HUES64 (cell line): ENCODE measurements at regions not wholly inside any gene's neighbourhood (a gene's known extent, or its start where the extent isn't known, plus 50 kb on each side); places are given as distances from the start of the nearest gene placed in this dataset.
"Not testable (repeated sequence)": the region's sequence is repeated elsewhere in the genome, so short reads cannot be mapped to it uniquely, and the experiment has no call there.

Experiments used
- H3K27ac ChIP-seq: 2 replicates; pipeline ENCODE4 v1.7.0; 2013; ENCODE audit warnings: low read depth, low read length, inconsistent platforms
- H3K27me3 ChIP-seq: 2 replicates; pipeline ENCODE4 v1.6.1; 2013; ENCODE audit warnings: mild to moderate bottlenecking, low read length; ENCODE audit not compliant: insufficient read depth
- H3K36me3 ChIP-seq: 2 replicates; pipeline ENCODE4 v1.6.1; 2013; ENCODE audit warnings: mild to moderate bottlenecking, low read length; ENCODE audit not compliant: insufficient read depth
- H3K4me1 ChIP-seq: 2 replicates; pipeline ENCODE4 v1.6.1; 2013; ENCODE audit warnings: mild to moderate bottlenecking, low read length, moderate library complexity; ENCODE audit not compliant: insufficient read depth
- H3K4me3 ChIP-seq: 2 replicates; pipeline ENCODE4 v1.5.1; 2013; ENCODE audit warnings: mild to moderate bottlenecking, low read length, moderate library complexity
- H3K9ac ChIP-seq: 2 replicates; pipeline ENCODE4 v1.6.1; 2013; ENCODE audit warnings: mild to moderate bottlenecking, low read depth, low read length
- H3K9me3 ChIP-seq: 2 replicates; pipeline ENCODE4 v1.6.1; 2013; ENCODE audit warnings: low read depth, low read length; ENCODE audit not compliant: insufficient read depth
- WGBS: fragments of 150-250, 120-280 bp; methylation state at CpG from one replicate; pipeline ENCODE4 v1.1.7; 2013; ENCODE audit warnings: missing lambda C conversion rate; 5-methylcytosine and 5-hydroxymethylcytosine counted together

DNA sequence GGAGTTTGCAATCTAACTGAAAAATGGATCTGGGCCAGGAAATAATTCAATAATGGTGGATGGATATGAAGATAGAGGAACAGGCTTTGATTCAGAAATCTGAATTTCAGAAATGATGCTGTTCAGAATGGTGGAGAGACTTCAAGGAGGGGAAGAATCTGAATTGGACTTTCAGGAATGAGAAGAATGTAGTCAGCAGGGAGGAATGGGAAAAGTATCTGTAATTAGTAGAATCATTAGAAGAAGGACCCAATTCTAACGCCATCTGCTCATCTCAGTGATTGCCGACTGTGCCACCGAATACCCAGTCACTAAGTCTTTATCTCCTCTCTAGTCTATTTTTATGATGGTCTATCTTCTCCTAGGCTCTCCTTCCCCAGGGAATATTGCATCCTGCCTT is 363.2 kb downstream of the GALC start:
- Histone ChIP-seq H3K27ac (no peak overlapping the region), H3K9ac (no peak overlapping the region), H3K4me3 (no peak overlapping the region), H3K27me3 (no peaks in the 10 kb centered on the region), H3K4me1 (peaks cover 28% of the 10 kb centered on the region; the same call in 1 of the 2 replicates), H3K9me3 (no peaks in the 10 kb centered on the region), H3K36me3 (no peaks in the 10 kb centered on the region)
- 93% methylated on average over 3 of the region's 3 CpGs for WGBS

DNA sequence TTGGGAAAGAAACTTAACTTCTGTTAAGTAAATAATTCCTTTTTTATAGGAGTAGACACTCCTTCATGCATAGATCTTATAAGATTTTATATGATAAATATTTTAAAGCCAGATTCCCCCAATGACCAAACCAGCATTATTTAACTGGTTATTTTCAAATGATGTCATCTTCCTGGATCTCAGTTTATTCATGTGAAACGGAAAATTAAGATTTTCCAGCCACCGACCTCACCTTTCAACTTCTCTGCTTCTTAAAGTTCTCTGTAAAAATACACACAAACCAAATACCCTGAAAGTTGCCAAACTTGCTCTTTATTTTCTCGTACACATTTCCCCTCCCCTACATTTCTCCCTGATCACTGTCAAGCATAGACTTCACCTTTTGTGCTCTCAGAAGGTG is 364.2 kb downstream of the GALC start:
- H3K9me3 ChIP-seq: no peaks in the 10 kb centered on the region
- no peaks in the 10 kb centered on the region for H3K36me3 ChIP-seq
- no peaks in the 10 kb centered on the region for H3K27me3 ChIP-seq
- no peak overlapping the region for H3K9ac ChIP-seq
- no peak overlapping the region for H3K27ac ChIP-seq
- H3K4me1 ChIP-seq: peaks cover 28% of the 10 kb centered on the region; the same call in 1 of the 2 replicates
- no peak overlapping the region for H3K4me3 ChIP-seq
- 92% methylated on average over 3 of the region's 3 CpGs for WGBS

DNA sequence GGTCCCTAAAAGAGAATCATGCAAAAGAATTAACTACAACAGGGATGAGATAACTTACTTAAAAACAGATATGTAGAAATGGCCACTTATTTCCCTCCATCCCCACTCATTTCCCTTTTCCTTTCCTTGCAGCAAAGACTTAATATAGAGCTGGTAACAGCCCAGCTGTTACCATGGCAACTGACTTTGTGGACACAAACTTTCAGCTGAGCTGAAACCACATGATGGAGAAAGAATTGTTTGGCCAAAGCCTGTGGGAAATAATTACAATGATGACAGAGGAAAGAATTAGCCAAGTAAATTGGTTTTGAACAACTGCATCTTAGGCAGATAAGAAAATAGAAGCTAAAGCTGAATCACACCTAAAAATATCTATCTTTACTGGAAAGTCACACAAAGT is 364.9 kb downstream of the GALC start:
- Histone ChIP-seq H3K36me3 (no peaks in the 10 kb centered on the region), H3K4me1 (peaks cover 28% of the 10 kb centered on the region; the same call in 1 of the 2 replicates), H3K9me3 (peaks cover 2% of the 10 kb centered on the region; the same call in 1 of the 2 replicates), H3K9ac (no peak overlapping the region), H3K27ac (no peak overlapping the region), H3K4me3 (no peak overlapping the region), H3K27me3 (no peaks in the 10 kb centered on the region)

DNA sequence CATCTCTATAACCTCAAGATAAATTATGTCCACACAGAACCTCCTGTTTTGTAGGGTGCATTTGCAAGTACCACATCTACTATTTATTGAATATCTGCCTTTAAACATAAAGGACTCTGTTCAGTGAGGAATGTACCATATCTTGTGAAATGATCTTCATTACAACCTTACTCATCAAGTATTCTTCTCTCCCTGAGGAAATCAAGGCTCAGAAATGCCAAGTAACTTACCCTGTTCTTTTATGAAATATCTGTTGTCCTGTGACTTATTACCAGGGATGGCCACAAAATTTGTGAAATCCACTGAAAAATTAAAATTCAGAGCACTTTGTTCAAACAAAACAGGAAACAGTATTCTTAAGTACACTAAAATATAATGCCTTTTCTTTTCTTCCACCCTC is 366.7 kb downstream of the GALC start:
- H3K9ac ChIP-seq: no peak overlapping the region
- no peaks in the 10 kb centered on the region for H3K27me3 ChIP-seq
- peaks cover 25% of the 10 kb centered on the region; the same call in 1 of the 2 replicates for H3K4me1 ChIP-seq
- no peak overlapping the region for H3K27ac ChIP-seq
- no peak overlapping the region for H3K4me3 ChIP-seq
- no peaks in the 10 kb centered on the region for H3K36me3 ChIP-seq
- H3K9me3 ChIP-seq: peaks cover 20% of the 10 kb centered on the region

DNA sequence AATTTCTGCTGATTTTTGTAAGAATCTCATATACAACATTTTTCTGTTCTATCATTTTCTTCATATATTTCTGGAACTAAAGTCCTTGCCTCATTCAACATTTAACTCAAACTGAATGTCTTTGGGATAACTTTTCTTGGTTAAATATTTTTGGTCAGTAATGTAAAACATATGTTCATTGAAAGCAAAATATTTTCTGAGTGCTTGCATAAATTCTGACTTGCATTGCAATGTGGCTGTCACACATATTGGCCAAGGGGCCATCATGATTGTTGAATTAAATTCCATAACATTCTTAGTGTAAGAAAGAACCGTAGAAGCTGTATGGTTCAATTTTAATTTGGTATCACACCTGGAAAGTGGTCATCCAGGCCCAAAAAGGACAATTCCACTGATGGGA is 369.4 kb downstream of the GALC start:
- Histone ChIP-seq H3K9me3 (peaks cover 31% of the 10 kb centered on the region), H3K36me3 (no peaks in the 10 kb centered on the region), H3K9ac (no peak overlapping the region), H3K27me3 (no peaks in the 10 kb centered on the region), H3K4me3 (no peak overlapping the region), H3K27ac (no peak overlapping the region), H3K4me1 (peaks cover 3% of the 10 kb centered on the region; the same call in 1 of the 2 replicates)
- WGBS: 91% methylated on average over 1 of the region's 1 CpG

DNA sequence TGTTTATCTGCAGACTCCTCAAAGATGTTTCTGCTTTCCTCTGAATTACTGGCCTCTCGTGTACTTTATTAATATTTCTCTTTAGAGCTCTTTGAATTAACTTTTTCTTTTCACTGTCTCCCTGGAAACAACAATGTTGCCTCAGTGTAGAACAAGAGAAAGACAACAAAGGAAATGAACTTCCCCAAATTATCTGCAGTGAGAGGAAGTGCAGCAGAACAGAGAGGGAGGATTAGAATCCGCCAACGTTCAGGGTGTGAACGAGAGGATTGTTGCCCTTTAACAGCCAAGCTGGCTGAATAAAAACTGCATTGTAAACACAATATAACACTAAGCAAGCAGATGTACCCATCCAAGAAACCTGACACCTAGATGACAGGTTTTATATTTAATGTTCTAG is 375.9 kb downstream of the GALC start:
- WGBS: 96% methylated on average over 4 of the region's 4 CpGs
- no peak overlapping the region for H3K27ac ChIP-seq
- no peak overlapping the region for H3K4me3 ChIP-seq
- no peaks in the 10 kb centered on the region for H3K4me1 ChIP-seq
- no peak overlapping the region for H3K9ac ChIP-seq
- no peaks in the 10 kb centered on the region for H3K36me3 ChIP-seq
- H3K9me3 ChIP-seq: peaks cover 19% of the 10 kb centered on the region
- no peaks in the 10 kb centered on the region for H3K27me3 ChIP-seq

DNA sequence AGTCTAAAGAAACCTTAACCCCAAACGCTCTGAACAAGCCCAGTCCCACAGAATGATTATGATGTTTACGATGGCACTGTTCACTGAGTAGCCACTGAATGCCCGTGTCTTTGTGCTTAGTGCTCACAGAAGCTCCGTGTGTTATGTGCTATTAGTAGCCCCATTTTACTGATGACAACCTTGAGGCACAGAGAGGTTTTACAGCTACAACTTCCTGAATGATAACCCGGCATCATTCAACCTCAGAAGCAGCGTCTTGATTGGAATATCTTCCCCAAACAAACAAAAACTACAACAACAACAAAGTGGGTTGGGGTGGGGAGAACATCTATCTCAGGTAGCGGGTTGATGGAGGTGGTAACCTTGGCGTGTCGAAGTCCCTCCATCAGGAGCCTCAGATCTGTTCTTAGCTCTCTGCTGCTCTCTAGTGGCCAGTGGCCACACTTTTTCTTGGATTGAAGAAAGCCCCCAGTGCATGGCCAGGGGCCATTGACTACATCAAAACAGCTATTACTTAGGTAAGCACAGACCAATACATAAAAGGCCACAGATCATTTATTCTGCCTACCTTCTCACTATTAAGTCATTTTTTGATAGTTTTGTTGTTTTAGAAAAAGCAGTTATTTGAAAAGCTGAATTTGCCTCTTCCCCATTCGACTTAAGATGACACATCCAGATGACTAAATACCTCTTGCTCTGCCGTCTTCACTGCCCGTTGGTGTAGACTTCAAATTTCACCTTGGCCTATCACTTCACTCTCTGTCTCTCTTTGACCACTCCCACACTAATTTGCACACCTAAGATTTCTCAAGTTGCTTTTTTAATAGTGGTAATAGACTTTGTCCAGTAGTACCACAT is 376.9 kb downstream of the GALC start:
- peaks cover 9% of the 10 kb centered on the region for H3K9me3 ChIP-seq
- H3K4me1 ChIP-seq: no peaks in the 10 kb centered on the region
- H3K27ac ChIP-seq: no peak overlapping the region
- no peak overlapping the region for H3K9ac ChIP-seq
- H3K4me3 ChIP-seq: no peak overlapping the region
- 72% methylated on average over 11 of the region's 12 CpGs for WGBS
- no peaks in the 10 kb centered on the region for H3K36me3 ChIP-seq
- no peaks in the 10 kb centered on the region for H3K27me3 ChIP-seq

DNA sequence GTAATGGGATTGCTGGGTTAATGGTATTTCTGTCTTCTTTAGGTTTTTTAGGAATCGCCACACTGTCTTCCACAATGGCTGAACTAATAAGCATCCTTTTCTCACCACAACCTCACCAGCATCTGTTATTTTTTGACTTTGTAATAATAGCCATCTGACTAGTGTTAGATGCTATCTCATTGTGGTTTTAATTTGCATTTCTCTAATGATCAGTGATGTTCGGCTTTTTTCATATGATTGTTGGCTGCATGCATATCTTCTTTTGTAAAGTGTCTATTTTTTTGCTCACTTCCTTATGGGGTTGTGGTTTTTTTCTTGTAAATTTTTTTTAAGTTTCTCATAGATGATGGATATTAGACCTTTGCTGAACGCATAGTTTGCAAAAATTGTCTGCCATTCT is 377.9 kb downstream of the GALC start:
- H3K4me1 ChIP-seq: no peaks in the 10 kb centered on the region
- H3K9ac ChIP-seq: no peak overlapping the region
- H3K27ac ChIP-seq: no peak overlapping the region
- WGBS: 94% methylated on average over 2 of the region's 3 CpGs
- no peak overlapping the region for H3K4me3 ChIP-seq
- no peaks in the 10 kb centered on the region for H3K36me3 ChIP-seq
- no peaks in the 10 kb centered on the region for H3K27me3 ChIP-seq
- H3K9me3 ChIP-seq: peaks cover 3% of the 10 kb centered on the region; the same call in 1 of the 2 replicates

DNA sequence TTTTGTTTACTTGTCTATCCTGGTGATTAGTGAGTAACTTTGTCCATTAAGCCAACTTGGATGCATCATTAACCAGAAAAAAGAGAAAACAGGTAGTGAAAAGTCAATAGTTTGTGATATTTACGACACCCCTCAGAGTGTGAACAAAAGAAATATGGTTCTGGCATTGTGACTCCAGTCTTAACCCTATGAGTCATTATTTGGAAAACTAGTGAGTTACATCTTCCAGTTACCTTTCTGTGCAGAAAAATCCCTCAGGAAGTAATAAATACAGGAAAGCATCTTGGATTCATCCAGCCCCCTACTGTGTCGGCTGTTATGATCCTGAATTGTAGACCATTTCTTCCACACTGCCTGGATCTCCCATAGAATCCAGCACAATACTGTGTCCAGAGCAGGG is 379.1 kb downstream of the GALC start:
- Histone ChIP-seq H3K4me3 (no peak overlapping the region), H3K27me3 (no peaks in the 10 kb centered on the region), H3K9ac (no peak overlapping the region), H3K4me1 (no peaks in the 10 kb centered on the region), H3K36me3 (no peaks in the 10 kb centered on the region), H3K27ac (no peak overlapping the region), H3K9me3 (peaks cover 2% of the 10 kb centered on the region)
- WGBS: 95% methylated on average over 2 of the region's 2 CpGs

DNA sequence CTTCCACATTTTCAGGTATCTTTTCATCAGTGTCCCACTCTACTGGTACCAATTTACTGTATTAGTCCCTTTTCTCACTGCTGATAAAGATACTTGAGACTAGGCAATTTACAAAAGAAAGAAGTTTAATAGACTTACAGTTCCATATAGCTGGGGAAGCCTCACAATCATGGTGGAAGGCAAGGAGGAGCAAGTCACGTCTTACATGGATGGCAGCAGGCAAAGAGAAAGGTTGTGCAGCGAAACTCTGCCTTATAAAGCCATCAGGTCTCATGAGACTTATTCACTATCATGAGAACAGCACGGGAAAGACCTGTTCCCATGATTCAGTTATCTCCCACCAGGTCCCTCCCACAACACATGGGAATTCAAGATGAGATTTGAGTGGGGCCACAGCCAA is 385.9 kb downstream of the GALC start:
- not testable (repeated sequence) for H3K4me3 ChIP-seq, H3K27ac ChIP-seq, H3K4me1 ChIP-seq, H3K36me3 ChIP-seq, H3K9ac ChIP-seq, H3K27me3 ChIP-seq
- H3K9me3 ChIP-seq: peaks cover 36% of the 10 kb centered on the region
- WGBS: 90% methylated on average over 3 of the region's 3 CpGs

DNA sequence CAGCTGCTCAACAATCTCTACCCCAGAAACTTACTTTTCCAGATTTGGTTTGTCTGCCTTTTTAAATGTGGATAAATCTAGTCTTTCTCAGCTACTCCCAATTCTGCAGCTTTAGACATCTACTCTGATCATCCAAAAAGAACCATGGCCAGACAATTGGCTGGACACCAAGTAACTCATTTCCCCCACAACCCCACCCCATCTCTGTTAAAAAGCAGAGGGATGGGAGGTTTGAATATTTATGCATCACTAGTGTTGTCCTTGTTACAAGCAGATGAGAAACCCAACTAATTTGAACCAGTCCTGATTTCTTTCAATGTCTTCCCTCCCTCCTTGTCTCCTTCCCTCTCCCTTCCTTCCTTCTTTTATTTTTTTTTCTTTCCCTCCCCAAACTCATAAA is 391.9 kb downstream of the GALC start:
- Histone ChIP-seq H3K27ac (no peak overlapping the region), H3K27me3 (no peaks in the 10 kb centered on the region), H3K9me3 (peaks cover 30% of the 10 kb centered on the region), H3K4me1 (no peaks in the 10 kb centered on the region), H3K9ac (no peak overlapping the region), H3K36me3 (no peaks in the 10 kb centered on the region), H3K4me3 (no peak overlapping the region)

DNA sequence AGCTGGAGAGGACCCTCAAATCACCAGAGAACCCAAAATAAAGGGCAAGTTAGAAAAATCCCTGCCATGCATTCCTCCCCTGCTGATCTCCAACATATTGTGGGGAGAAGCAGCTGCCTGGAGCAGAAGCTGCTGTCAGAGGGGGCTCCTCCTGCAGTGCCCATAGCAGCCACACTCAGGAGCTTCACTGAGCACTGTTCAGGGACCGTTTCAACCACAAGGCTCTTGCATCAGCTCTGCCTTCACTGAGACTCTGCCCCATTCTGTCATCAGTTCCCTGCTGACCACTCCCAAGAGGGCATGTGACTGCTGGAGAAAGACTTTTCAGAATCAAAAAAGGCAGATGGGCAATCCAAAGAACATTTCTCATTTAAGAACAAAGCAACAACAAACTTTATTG is 392.7 kb downstream of the GALC start:
- Histone ChIP-seq H3K9me3 (peaks cover 22% of the 10 kb centered on the region), H3K27ac (no peak overlapping the region), H3K9ac (no peak overlapping the region), H3K36me3 (no peaks in the 10 kb centered on the region), H3K4me3 (no peak overlapping the region), H3K4me1 (no peaks in the 10 kb centered on the region), H3K27me3 (no peaks in the 10 kb centered on the region)
- WGBS: 75% methylated on average over 1 of the region's 1 CpG
